ENCODE measurements at regions not wholly inside any gene's neighbourhood (a gene's known extent, or its start where the extent isn't known, plus 50 kb on each side); places are given as distances from the start of the nearest gene placed in this dataset.
A peak's percentile ranks its signal among the peaks of the same experiment; 100 is the strongest.
"Not testable (repeated sequence)": the region's sequence is repeated elsewhere in the genome, so short reads cannot be mapped to it uniquely, and the experiment has no call there.

GRCh38 chr11:45382133-45382878 lies 96.2 kb upstream of the SYT13 start:
- DNase-seq = no peak

- DNase-seq = no peak
These were observed 93.2 kb upstream of the SYT13 start for GRCh38 chr11:45379162-45379863.

- no peak for DNase-seq
These were observed 92.4 kb upstream of the SYT13 start for GRCh38 chr11:45378516-45378915.

- no peak for DNase-seq
These were observed 88.5 kb upstream of the SYT13 start for GRCh38 chr11:45374653-45375059.

- DNase-seq = no peak
These were observed 88.0 kb upstream of the SYT13 start for GRCh38 chr11:45374130-45374529.

- DNase-seq = no peak
These were observed 87.4 kb upstream of the SYT13 start for GRCh38 chr11:45373506-45374035.

- DNase-seq = not testable (repeated sequence)
These were observed 86.3 kb upstream of the SYT13 start for GRCh38 chr11:45372414-45372813.

- peak; percentile 45 for DNase-seq
These were observed 85.3 kb upstream of the SYT13 start for GRCh38 chr11:45371251-45372115.

GRCh38 chr11:45369313-45369712 lies 83.2 kb upstream of the SYT13 start:
- no peak for DNase-seq

- DNase-seq = no peak
These were observed 82.6 kb upstream of the SYT13 start for GRCh38 chr11:45368697-45369096.

- no peak for DNase-seq
These were observed 80.6 kb upstream of the SYT13 start for GRCh38 chr11:45366619-45367190.

- DNase-seq = no peak
These were observed 79.9 kb upstream of the SYT13 start for GRCh38 chr11:45365961-45366618.

- DNase-seq = no peak
These were observed 76.5 kb upstream of the SYT13 start for GRCh38 chr11:45362636-45363035.

GRCh38 chr11:45361551-45361950 lies 75.4 kb upstream of the SYT13 start:
- DNase-seq = no peak

GRCh38 chr11:45355706-45356041 lies 69.5 kb upstream of the SYT13 start:
- no peak for DNase-seq

GRCh38 chr11:45354976-45355705 lies 69.0 kb upstream of the SYT13 start:
- peak; percentile 87 for DNase-seq

GRCh38 chr11:45348729-45349128 lies 62.6 kb upstream of the SYT13 start:
- DNase-seq = no peak

GRCh38 chr11:45347348-45348082 lies 61.4 kb upstream of the SYT13 start:
- DNase-seq = no peak

GRCh38 chr11:45345491-45345890 lies 59.4 kb upstream of the SYT13 start:
- no peak for DNase-seq

- no peak for DNase-seq
These were observed 57.9 kb upstream of the SYT13 start for GRCh38 chr11:45344028-45344427.

- DNase-seq = no peak
These were observed 57.3 kb upstream of the SYT13 start for GRCh38 chr11:45343444-45343843.

All from activated naive CD4-positive, alpha-beta T cell treated with anti-CD3 and anti-CD28 coated beads, Interleukin-2, amount 50 U/mL, for 16 hours (primary cell).